ENCODE measurements at regions not wholly inside any gene's neighbourhood (a gene's known extent, or its start where the extent isn't known, plus 50 kb on each side); places are given as distances from the start of the nearest gene placed in this dataset.

DNA sequence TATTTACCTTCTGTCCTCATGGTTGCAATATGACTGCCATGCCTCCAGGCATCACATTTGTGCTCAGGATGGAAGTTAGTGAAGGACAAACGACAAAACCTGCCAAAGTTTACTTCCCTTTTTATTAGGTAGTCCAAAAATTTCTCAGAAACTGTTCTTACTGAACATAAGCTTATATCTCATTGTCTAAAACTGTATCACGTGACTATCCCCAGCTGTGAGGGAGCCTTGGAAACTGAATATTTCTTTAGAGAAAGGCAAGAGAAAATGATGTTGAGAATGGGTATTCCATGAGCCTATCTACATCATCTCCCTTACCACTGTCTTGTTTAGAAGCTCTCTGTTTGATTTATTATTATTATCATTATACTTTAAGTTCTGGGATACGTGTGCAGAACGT, 169.1 kb upstream of the ADRA1D start:
- no peak for DNase-seq

GRCh38 chr20:4415281-4415680, 166.2 kb upstream of the ADRA1D start:
- DNase-seq: no peak

- DNase-seq: no peak
Measured at GRCh38 chr20:4413314-4414049, 164.4 kb upstream of the ADRA1D start.

- DNase-seq: no peak
Measured at GRCh38 chr20:4412216-4412615, 163.1 kb upstream of the ADRA1D start.

DNA sequence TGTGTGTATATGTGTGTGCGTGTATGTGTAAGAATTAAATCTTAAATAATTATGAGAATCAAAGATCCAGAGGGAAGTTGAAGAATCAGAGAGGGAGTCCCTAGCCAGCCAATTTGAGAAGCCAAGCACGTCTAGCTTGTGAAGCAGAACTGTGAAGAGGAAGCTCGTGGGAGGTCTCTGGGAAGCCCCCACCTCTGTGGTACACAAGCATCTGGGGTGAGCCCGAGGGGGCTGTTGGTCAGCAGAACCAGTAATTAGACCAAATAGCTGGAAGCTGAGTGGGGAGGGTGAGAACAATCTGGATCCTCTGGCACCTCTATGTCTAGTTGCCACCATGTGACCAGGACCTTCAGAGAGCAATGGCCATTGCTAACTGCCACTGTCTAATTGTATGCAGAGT, 162.7 kb upstream of the ADRA1D start:
- DNase-seq: no peak

DNA sequence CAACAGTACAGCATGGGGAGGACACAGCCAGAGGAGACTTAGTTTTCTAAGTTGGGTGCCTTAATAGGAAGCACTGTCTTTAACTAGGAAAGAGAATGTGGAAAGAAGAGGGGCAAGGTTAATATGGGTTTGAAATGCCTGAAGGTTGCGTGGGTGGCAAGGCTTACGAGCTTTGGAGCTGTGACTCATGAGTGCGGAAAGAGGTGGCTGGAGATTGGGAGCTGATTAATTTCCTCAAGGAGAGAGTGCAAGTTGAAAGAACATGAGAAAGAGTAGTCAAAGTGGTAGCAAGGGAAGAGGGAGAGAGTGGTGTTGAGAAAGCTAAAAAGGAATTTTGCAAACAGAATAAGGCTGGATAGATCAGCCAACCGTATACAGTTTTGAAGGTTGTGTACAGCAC, 157.5 kb upstream of the ADRA1D start:
- no peak for DNase-seq

DNA sequence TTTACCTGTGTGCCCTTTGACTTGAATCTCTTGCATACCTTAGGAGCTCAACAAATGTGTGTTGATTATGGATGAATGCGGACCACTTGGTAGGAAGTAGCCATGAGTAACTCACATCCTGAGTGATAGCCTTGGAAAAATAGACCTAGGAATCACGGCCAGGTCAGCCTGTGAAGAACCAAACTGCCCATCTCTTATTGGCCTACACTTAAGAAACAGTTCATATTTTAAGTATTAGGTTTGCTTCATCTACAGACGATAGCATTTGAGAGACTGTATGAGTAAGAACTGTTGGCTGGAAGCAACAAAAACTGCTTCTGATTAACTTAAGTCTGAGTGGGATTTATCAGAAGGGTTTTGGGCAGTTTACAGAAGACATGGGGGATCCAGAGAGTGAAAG, 152.5 kb upstream of the ADRA1D start:
- no peak for DNase-seq

GRCh38 chr20:4384961-4385360, 135.9 kb upstream of the ADRA1D start:
- no peak for DNase-seq

DNA sequence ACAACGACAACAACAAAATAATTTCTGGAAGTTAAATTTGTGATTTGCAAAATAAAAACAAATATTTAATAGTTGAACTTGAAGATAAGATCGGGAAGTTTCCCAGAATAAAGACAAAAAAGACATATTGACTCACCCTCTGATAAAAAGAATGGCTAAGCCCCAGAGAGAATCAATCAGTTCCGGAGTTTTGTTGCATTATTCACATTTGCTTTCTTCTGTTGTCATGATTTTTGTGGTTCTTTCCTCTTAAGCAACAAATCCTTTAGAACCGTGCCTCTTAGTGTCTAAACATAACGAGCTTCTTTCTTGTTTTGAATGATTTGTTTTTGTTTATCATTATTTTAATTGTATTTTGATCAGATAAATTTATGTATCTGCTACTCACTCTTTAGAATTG, 134.9 kb upstream of the ADRA1D start:
- no peak for DNase-seq

DNA sequence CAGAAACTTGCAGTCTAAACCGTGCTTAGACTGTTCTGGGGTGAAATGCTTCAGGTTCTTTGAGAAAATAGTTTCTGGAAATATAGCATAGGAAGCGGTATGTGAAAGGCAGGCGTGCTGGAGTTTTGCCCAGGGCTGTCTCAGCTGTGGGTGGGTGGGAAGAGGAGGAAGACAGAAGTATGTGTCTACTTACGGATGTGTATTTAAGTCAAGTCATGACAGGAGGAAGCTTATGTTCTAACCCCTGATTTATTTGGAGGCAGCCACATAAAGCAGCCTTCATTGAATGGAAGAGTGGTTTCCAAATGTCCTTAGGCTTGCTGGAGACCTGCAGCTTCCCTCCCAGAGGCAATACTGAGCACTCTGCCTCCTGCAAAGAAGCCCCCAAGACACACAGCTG, 126.8 kb upstream of the ADRA1D start:
- DNase-seq: no peak

- no peak for DNase-seq
Measured at GRCh38 chr20:4373454-4373853, 124.4 kb upstream of the ADRA1D start.

- no peak for DNase-seq
Measured at GRCh38 chr20:4371623-4372251, 122.7 kb upstream of the ADRA1D start.

DNA sequence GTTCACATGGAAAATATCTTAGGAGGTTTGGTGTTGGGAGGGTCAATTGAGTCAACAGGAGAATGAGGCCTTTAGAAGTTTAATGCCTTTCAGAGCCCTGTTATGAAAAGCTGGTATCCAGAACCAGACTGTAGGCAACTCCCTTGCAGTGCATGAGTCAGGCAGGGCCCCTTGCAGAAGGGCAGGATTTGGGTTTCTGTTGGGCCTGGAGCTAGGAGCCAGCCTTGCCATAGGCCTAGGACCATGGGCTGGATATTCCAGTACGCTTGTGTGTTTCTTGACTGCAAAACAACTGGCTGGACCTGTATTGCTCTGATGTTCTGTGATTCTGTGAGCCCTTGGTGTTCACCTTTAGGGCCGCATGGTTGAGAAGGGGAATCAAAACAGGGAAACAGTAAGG, 121.8 kb upstream of the ADRA1D start:
- DNase-seq: no peak

DNA sequence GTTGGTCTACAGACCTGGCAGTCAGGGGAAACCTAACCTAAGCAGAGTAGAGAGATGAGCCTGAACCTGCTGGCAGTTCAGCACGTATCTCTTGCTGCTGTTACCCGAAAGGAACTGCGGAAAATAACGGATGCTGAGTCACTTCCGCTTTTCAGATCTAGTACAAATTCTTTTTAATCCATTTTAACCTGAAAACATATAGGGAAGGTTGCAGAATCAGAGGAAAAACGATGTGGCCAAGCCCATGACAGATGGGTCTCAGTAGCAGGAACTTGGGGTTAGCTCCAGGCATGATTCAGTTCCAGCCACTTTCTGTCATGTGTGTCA, 120.7 kb upstream of the ADRA1D start:
- no peak for DNase-seq

DNA sequence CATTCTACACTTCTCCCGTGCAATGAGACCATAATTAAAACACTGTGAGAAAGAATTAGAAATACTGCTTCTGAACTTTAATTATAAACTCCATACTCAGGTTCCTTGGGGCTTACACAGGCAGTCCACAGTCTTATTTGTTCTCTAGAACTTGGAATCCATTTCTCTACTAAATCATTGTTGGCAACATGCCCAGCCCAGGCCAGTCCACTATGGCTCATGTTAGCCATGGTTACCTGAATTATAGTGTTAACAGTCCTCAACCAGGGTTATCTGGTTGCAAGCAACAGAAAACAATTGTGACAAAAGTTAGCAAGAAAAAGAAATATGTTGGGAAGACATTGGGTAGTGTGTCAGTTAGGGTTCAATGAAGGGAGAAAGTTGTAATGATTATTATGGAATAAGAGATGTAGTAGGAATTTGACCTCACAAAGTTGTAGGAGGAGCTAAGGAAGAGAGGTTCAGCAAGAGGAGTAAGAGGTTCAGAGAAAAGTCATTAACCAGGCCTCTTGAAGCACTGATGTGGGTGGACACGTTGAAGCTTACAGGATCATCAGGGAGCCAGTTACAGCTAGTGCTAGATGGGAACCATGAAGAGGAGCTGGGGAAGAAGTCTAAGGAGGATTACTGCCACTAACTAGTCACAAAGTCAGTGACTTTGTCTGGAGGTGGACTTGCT, 120.2 kb upstream of the ADRA1D start:
- no peak for DNase-seq

GRCh38 chr20:4366076-4366475, 117.0 kb upstream of the ADRA1D start:
- no peak for DNase-seq

GRCh38 chr20:4358552-4358951, 109.5 kb upstream of the ADRA1D start:
- DNase-seq: no peak

DNA sequence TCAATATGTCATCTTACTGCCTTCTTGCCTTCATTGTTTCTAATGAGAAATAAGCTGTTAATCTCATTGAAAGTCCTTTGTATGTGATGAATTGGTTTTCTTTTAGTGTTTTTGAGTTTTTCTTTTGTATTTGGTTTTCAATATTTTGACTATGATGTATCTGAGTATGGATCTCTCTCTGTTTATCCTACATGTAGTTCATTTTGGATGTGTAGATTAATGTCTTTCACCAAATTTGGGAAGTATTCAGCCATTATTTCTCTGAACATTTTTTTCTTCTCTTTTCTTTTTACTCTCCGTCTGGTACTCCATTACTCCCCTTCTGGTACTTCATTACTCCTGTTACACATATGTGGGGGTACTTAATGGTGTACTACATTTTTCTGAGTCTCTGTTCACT, 103.3 kb upstream of the ADRA1D start:
- no peak for DNase-seq

DNA sequence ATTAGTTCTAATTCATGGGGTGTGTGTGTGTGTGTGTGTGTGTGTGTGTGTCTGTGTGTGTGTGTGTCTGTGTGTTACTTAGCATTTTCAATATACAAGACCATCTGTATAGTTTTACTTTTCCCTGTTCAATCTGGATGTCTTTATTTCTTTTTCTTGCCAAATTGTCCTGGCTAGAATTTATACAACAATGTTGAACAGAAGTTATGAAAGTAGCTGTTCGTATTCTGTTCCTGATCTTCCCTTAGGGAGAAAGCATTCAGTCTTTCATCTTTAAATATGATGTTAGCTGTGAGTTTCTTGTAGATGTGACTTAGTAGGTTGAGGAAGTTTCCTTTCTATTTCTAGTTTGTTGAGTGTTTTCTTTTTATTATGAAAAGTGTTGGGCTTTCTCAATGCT, 101.0 kb upstream of the ADRA1D start:
- DNase-seq: no peak

GRCh38 chr20:4344670-4345069, 95.6 kb upstream of the ADRA1D start:
- DNase-seq: no peak

DNA sequence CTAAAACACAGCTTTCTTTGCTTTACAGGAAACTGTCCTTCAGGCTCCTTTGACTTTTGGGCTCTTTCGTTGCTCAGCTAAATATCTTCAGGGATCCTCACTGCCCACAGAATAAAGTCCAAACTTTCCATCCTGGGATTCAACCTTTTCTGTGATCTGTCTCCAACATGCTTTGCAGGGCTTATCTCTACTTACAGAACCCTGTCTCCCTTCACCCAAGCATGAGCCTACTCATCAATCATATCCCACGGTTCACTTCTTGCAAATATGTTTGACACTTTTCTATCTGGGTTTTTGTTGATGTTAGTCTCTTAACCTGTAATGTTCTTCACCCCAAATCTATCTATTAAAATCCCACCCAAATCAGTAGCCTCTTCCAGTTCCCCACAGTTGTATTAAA, 93.5 kb upstream of the ADRA1D start:
- DNase-seq: no peak

- DNase-seq: no peak
Measured at GRCh38 chr20:4341804-4342485, 92.9 kb upstream of the ADRA1D start.

- DNase-seq: no peak
Measured at GRCh38 chr20:4335722-4336121, 86.6 kb upstream of the ADRA1D start.
